Duodenal mucosa (tissue), 2 donors: ENCODE measurements at regions not wholly inside any gene's neighbourhood (a gene's known extent, or its start where the extent isn't known, plus 50 kb on each side); places are given as distances from the start of the nearest gene placed in this dataset.
"Not testable (repeated sequence)": the region's sequence is repeated elsewhere in the genome, so short reads cannot be mapped to it uniquely, and the experiment has no call there.

Experiments
- H3K27ac ChIP-seq: one replicate; pipeline ENCODE4 v1.7.0; 2013; ENCODE audit warnings: low read depth, low read length
- H3K27me3 ChIP-seq, 2 donors: one replicate each; pipeline ENCODE4 v1.7.0; 2013; ENCODE audit warnings: low read length in 2 of 2, control low read depth in 1 of 2; ENCODE audit not compliant: insufficient read depth in 2 of 2, control insufficient read depth in 1 of 2
- H3K36me3 ChIP-seq, 2 donors: one replicate each; pipeline ENCODE4 v1.7.0; 2013; ENCODE audit warnings: low read length in 2 of 2, control low read depth in 1 of 2; ENCODE audit not compliant: insufficient read depth in 2 of 2, control insufficient read depth in 1 of 2
- H3K4me1 ChIP-seq, 2 donors: one replicate each; pipeline ENCODE4 v1.7.0; 2013; ENCODE audit warnings: low read length in 2 of 2, control low read depth in 1 of 2; ENCODE audit not compliant: insufficient read depth in 2 of 2, control insufficient read depth in 1 of 2
- H3K4me3 ChIP-seq, 2 donors: one replicate each; pipeline ENCODE4 v1.7.0; 2013; ENCODE audit warnings: low read length in 2 of 2, low read depth in 1 of 2
- H3K9ac ChIP-seq, 2 donors: one replicate each; pipeline ENCODE4 v1.7.0; 2013; ENCODE audit warnings: low read length in 2 of 2, low read depth in 1 of 2
- H3K9me3 ChIP-seq, 2 donors: one replicate each; pipeline ENCODE4 v1.7.0; 2013; ENCODE audit warnings: low read length in 2 of 2, control low read depth in 1 of 2; ENCODE audit not compliant: control insufficient read depth in 1 of 2

DNA sequence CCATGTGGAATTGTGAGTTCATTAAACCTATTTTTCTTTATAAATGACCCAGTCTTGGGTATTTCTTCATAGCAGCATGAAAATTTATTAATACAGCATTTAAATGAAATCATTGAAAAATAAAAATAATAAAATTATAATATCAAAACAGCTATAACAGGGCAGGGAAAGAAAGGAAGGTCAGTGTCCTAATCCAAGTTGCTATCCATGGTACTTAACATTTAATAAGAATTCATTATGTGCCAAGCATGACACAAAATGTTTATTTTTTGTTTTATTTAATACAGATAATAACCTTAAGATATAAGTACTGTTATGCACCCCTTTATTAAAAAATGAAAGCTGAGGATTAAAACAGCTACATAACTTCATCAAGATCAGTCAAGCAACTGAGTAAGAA, 838.4 kb downstream of the RAB28 start:
- H3K36me3 ChIP-seq: no peaks in the 10 kb centered on the region
- H3K9ac ChIP-seq: no peak overlapping the region

DNA sequence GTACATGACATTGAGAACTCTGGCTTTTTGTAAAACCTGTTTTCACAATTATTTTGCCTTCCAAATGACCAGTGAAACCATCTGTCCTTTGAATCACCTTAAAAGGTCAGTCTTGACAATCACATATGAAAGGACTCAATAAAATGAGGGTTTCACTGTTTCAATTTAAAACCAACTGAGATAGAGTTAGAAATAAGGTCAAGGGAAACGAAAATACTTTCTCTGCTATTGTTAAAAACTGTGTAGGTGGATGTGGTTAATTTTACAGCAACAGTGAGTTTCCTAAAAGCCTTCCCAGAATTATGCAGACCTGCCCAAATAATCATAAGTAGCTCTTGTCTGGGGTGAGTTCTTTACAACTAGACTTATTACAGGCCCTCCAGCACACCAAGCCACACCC, 839.9 kb downstream of the RAB28 start:
- no peaks in the 10 kb centered on the region for H3K9me3 ChIP-seq
- H3K27ac ChIP-seq: no peak overlapping the region
- H3K27me3 ChIP-seq: no peaks in the 10 kb centered on the region

More for the DNA sequence above, 838.4 kb downstream of the RAB28 start:
- H3K27ac ChIP-seq: no peak overlapping the region
- H3K27me3 ChIP-seq: no peaks in the 10 kb centered on the region
- H3K4me1 ChIP-seq: no peaks in the 10 kb centered on the region
- H3K4me3 ChIP-seq: no peak overlapping the region
- no peaks in the 10 kb centered on the region for H3K9me3 ChIP-seq

DNA sequence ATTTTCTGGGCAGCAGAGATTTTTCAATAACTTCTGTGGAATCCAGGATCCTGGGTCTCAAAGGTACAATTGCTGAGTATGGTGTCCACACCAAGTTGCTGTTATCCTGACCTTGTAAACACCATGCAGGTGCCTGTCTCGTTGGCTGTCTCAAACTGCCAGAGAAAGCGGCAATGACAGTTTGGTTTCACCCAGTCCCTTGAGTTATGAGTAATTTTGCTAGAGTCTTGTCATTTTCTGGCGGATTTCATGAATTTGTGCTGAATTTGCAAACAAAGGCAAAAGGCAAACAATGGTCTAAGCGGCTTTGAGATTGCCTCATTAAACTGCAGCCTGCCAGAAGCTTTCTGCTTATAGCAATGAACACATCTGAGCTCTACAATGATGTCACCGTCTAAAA, 847.9 kb downstream of the RAB28 start:
- no peak overlapping the region for H3K27ac ChIP-seq
- no peak overlapping the region for H3K4me3 ChIP-seq
- no peaks in the 10 kb centered on the region for H3K36me3 ChIP-seq
- no peaks in the 10 kb centered on the region for H3K27me3 ChIP-seq
- H3K9ac ChIP-seq: no peak overlapping the region
- peaks cover 0 to 2% of the 10 kb centered on the region in 2 donors for H3K9me3 ChIP-seq
- no peaks in the 10 kb centered on the region for H3K4me1 ChIP-seq

More for the DNA sequence above, 839.9 kb downstream of the RAB28 start:
- Histone ChIP-seq H3K9ac (no peak overlapping the region), H3K36me3 (no peaks in the 10 kb centered on the region), H3K4me3 (no peak overlapping the region), H3K4me1 (no peaks in the 10 kb centered on the region)

DNA sequence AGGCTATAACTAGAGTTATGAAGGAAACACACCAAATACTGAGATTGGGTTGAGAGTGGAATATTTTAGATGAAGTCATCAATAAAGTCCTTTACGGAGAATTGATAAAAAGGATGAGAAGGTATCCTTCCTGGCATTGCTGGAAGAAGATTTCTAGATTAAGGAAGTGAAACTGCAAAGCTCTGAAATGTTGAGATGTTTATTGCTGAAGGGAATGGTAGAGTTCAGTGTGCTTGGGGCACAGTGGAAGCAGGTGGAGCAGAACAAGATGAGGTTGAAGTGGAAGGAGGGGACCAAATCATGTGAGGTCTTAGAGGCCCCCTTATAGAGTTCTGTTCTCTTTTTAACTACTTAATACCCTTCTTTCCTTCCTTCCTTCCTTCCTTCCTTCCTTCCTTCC, 848.5 kb downstream of the RAB28 start:
- no peaks in the 10 kb centered on the region for H3K27me3 ChIP-seq
- no peak overlapping the region for H3K9ac ChIP-seq

DNA sequence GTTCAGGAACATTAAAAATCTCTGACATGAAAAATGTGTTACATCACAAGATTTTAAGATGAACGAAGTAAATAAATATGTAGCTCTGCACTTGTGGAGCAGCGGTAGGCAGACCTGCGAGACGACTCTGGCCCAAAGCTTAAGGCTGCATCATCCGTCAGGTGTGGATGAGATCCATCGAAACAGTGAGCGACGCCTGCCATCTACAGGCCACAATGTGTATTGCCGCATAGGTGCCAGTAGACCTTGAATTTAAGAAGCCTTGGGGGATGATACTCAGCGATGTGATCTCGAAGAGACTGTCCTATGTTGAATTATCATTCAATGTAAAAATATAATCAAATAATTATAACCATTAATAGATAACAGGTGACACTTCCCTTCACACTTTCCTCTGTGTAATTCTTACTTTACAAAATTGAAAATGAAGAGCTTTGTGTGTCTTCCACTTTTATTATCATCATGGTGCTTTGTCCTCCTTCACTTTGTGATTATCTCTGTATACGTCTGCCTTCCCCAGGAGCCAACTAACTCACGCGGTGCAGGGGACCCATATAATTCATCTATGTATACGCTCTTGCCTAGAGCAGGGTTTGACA, 851.0 kb downstream of the RAB28 start:
- Histone ChIP-seq H3K9me3 (peaks cover 0 to 2% of the 10 kb centered on the region in 2 donors), H3K27ac (no peak overlapping the region), H3K4me1 (no peaks in the 10 kb centered on the region), H3K4me3 (no peak overlapping the region), H3K9ac (no peak overlapping the region), H3K27me3 (no peaks in the 10 kb centered on the region), H3K36me3 (no peaks in the 10 kb centered on the region)

More for the DNA sequence above, 848.5 kb downstream of the RAB28 start:
- no peak overlapping the region for H3K27ac ChIP-seq
- H3K9me3 ChIP-seq: peaks cover 0 to 2% of the 10 kb centered on the region in 2 donors
- H3K4me1 ChIP-seq: no peaks in the 10 kb centered on the region
- no peaks in the 10 kb centered on the region for H3K36me3 ChIP-seq
- no peak overlapping the region for H3K4me3 ChIP-seq

DNA sequence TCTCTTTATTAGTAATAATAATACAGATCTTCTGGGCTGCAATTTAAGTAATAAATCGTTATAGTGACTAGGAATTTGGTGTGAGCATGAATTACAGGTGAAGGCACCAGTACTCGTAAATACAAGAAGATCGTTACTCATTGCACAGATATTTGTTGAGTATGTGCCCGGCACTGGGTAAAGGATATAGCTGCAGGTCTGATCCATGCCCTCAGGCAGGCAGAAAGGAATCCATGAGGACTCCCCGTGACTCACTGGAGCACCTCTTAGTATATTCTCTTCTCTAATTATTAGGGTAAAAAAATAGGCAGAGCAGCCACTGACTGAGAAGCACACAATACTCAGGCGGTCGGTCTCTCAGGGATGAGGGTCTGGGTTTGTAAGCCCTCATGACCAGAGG, 868.3 kb downstream of the RAB28 start:
- Histone ChIP-seq H3K36me3 (no peaks in the 10 kb centered on the region), H3K4me1 (no peaks in the 10 kb centered on the region), H3K9ac (no peak overlapping the region), H3K4me3 (no peak overlapping the region), H3K9me3 (no peaks in the 10 kb centered on the region), H3K27ac (no peak overlapping the region), H3K27me3 (no peaks in the 10 kb centered on the region)

DNA sequence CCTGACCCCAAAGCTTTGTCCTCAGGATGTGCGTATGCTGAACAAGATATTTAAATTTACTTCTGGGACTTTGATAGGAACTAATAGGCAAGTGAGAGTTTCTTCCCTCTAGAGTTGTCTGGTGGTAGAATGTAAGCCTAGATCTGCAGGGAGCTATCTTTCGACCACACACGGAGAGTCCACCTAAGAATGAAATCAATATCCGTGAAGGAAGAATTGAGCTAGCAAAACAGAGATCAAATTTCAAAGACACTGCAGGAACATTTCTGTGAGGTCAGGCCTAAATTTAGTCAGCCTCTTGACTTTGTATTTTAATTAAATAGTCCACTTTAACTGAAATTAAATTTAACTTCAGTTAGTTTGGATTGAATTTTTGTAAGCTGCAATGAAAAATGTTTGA, 871.3 kb downstream of the RAB28 start:
- H3K27me3 ChIP-seq: no peaks in the 10 kb centered on the region

DNA sequence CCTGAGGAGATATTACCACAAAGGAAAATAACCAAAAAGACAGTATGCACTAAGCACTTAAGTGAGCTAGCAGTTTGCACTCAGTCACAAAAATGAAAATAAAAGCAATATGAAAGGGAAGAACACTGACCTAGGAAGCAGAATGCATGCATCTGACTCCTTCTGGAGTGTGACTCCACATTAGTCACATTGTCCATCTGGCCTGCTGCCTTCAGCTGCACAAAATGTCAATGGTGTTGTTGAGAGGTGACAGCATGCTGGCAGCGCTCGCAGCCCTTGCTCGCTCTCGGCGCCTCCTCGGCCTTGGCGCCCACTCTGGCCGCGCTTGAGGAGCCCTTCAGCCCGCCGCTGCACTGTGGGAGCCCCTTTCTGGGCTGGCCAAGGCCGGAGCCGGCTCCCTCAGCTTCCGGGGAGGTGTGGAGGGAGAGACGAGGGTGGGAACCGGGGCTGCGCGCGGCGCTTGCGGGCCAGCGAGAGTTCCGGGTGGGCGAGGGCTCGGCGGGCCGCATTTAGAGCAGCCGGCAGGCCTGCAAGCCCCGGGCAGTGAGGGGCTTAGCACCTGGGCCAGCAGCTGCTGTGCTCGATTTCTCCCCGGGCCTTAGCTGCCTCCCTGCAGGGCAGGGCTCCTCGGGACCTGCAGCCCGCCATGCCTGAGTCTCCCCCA, 874.8 kb downstream of the RAB28 start:
- H3K4me3 ChIP-seq, H3K36me3 ChIP-seq, H3K9me3 ChIP-seq, H3K4me1 ChIP-seq, H3K27me3 ChIP-seq, H3K27ac ChIP-seq, H3K9ac ChIP-seq: not testable (repeated sequence)

More for the DNA sequence above, 871.3 kb downstream of the RAB28 start:
- Histone ChIP-seq H3K9ac (no peak overlapping the region), H3K4me1 (no peaks in the 10 kb centered on the region), H3K9me3 (no peaks in the 10 kb centered on the region), H3K27ac (no peak overlapping the region), H3K36me3 (no peaks in the 10 kb centered on the region), H3K4me3 (no peak overlapping the region)

DNA sequence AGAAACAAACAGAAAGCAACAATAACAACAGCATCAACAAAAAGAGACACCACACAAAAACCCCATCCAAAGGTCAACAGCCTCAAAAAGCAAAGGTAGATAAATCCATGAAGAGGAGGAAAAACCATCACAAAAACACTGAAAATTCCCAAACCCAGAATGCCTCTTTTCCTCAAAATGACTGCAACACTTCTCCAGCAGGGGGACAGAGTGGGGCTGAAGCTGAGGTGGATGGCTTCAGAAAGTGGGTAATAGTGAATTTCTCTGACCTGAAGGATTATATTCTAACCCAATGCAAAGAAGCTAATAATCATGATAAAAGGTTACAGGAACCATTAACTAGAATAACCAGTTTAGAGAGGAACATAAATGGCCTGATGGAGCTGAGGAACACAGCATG, 888.2 kb downstream of the RAB28 start:
- H3K9ac ChIP-seq: no peak overlapping the region
- no peaks in the 10 kb centered on the region for H3K27me3 ChIP-seq
- no peaks in the 10 kb centered on the region for H3K36me3 ChIP-seq
- H3K27ac ChIP-seq: no peak overlapping the region
- no peak overlapping the region for H3K4me3 ChIP-seq
- H3K9me3 ChIP-seq: peaks cover 3 to 4% of the 10 kb centered on the region in 2 donors
- H3K4me1 ChIP-seq: no peaks in the 10 kb centered on the region

DNA sequence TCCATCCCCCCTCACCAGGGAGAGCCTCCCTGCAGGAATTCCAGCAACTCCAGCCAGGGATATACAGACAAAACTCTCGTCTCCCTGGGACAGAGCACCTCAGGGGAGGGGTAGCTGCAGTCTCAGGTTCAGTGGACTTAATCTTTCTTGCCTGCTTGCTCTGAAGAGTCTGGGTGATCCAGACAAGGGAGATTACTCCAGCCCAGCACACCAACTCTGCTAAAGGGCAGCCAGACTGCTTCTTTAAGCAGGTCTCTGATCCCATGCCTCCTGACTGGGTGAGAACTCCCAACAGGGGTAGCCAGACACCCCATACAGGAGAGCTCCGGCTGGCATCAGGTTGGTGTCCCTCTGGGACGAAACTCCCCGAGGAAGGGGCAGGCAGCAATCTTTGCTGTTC, 888.7 kb downstream of the RAB28 start:
- no peaks in the 10 kb centered on the region for H3K36me3 ChIP-seq
- no peaks in the 10 kb centered on the region for H3K27me3 ChIP-seq
- H3K9me3 ChIP-seq: peaks cover 3 to 4% of the 10 kb centered on the region in 2 donors
- no peak overlapping the region for H3K9ac ChIP-seq
- H3K27ac ChIP-seq: no peak overlapping the region
- no peaks in the 10 kb centered on the region for H3K4me1 ChIP-seq
- no peak overlapping the region for H3K4me3 ChIP-seq
